ENCODE measurements at regions not wholly inside any gene's neighbourhood (a gene's known extent, or its start where the extent isn't known, plus 50 kb on each side); places are given as distances from the start of the nearest gene placed in this dataset.

- no peaks in the 10 kb centered on the region for H3K36me3 ChIP-seq (ENCODE audit: insufficient read depth, low read length)
- no peak overlapping the region for H3K4me3 ChIP-seq (ENCODE audit: low read length)
- H3K27me3 ChIP-seq (ENCODE audit: control insufficient read depth in 1 of 2, insufficient read depth in 2 of 2, low read length in 2 of 2): no peaks in the 10 kb centered on the region
- no peaks in the 10 kb centered on the region for H3K4me1 ChIP-seq (ENCODE audit: insufficient read depth, low read length)
- no peak for TF ChIP-seq CTCF (IDR thresholded peaks at IDR 0.05)
- intact Hi-C loops (cut with DNase I, micrococcal nuclease): no loop called here
- no peak overlapping the region for H3K27ac ChIP-seq (ENCODE audit: low read depth in 1 of 2, low read length in 2 of 2)
- ChIA-PET POLR2A (no interaction called here), CTCF (no interaction called here)
- Mint-ChIP-seq H3K4me1 (ENCODE audit: low read depth) (no peaks in the 10 kb centered on the region), H3K27me3 (no peaks in the 10 kb centered on the region), H3K9me3 (no peaks in the 10 kb centered on the region), H3K36me3 (ENCODE audit: low read depth) (no peaks in the 10 kb centered on the region), H3K4me3 (no peak overlapping the region), H3K27ac (no peak overlapping the region)
- ATAC-seq (ENCODE audit: poor library complexity) (no peak), DNase-seq (no peak)
- no peaks in the 10 kb centered on the region for H3K9me3 ChIP-seq (ENCODE audit: control insufficient read depth in 1 of 2, insufficient read depth in 1 of 2, low read length in 2 of 2)
These were observed 64.5 kb downstream of the CH25H start for GRCh38 chr10:89142590-89142989.

- H3K4me3 Mint-ChIP-seq: no peak overlapping the region
- H3K27me3 Mint-ChIP-seq: no peaks in the 10 kb centered on the region
- no peaks in the 10 kb centered on the region for H3K4me1 Mint-ChIP-seq (ENCODE audit: low read depth)
- no peaks in the 10 kb centered on the region for H3K9me3 ChIP-seq (ENCODE audit: control insufficient read depth in 1 of 2, insufficient read depth in 1 of 2, low read length in 2 of 2)
- ChIA-PET CTCF (no interaction called here), POLR2A (no interaction called here)
- no peaks in the 10 kb centered on the region for H3K36me3 Mint-ChIP-seq (ENCODE audit: low read depth)
- no peak overlapping the region for H3K27ac ChIP-seq (ENCODE audit: low read depth in 1 of 2, low read length in 2 of 2)
- ATAC-seq (ENCODE audit: poor library complexity) (no peak), DNase-seq (no peak)
- TF ChIP-seq CTCF (IDR thresholded peaks at IDR 0.05): no peak
- no peaks in the 10 kb centered on the region for H3K4me1 ChIP-seq (ENCODE audit: insufficient read depth, low read length)
- no peak overlapping the region for H3K4me3 ChIP-seq (ENCODE audit: low read length)
- H3K9me3 Mint-ChIP-seq: no peaks in the 10 kb centered on the region
- no peak overlapping the region for H3K27ac Mint-ChIP-seq
- intact Hi-C loops (cut with DNase I, micrococcal nuclease): no loop called here
- H3K27me3 ChIP-seq (ENCODE audit: control insufficient read depth in 1 of 2, insufficient read depth in 2 of 2, low read length in 2 of 2): no peaks in the 10 kb centered on the region
- H3K36me3 ChIP-seq (ENCODE audit: insufficient read depth, low read length): no peaks in the 10 kb centered on the region
These were observed 68.2 kb downstream of the CH25H start for GRCh38 chr10:89138755-89139490.

GRCh38 chr10:89134963-89135362, 72.2 kb downstream of the CH25H start:
- Mint-ChIP-seq H3K36me3 (ENCODE audit: low read depth) (no peaks in the 10 kb centered on the region), H3K4me1 (ENCODE audit: low read depth) (no peaks in the 10 kb centered on the region), H3K27me3 (no peaks in the 10 kb centered on the region), H3K4me3 (no peak overlapping the region), H3K9me3 (no peaks in the 10 kb centered on the region), H3K27ac (no peak overlapping the region)
- H3K27ac ChIP-seq (ENCODE audit: low read depth in 1 of 2, low read length in 2 of 2): no peak overlapping the region
- no peaks in the 10 kb centered on the region for H3K9me3 ChIP-seq (ENCODE audit: control insufficient read depth in 1 of 2, insufficient read depth in 1 of 2, low read length in 2 of 2)
- H3K36me3 ChIP-seq (ENCODE audit: insufficient read depth, low read length): no peaks in the 10 kb centered on the region
- ChIA-PET CTCF (interaction anchor here (1.5 to 2.2 kb wide), 2 partner anchors 11 to 29 kb away, joined by 3 to 5 read pairs; no protein-coding TSS in a partner anchor), POLR2A (no interaction called here)
- no peak for TF ChIP-seq CTCF (IDR thresholded peaks at IDR 0.05)
- H3K27me3 ChIP-seq (ENCODE audit: control insufficient read depth in 1 of 2, insufficient read depth in 2 of 2, low read length in 2 of 2): no peaks in the 10 kb centered on the region
- H3K4me3 ChIP-seq (ENCODE audit: low read length): no peak overlapping the region
- ATAC-seq (ENCODE audit: poor library complexity): no peak
- intact Hi-C loops (cut with DNase I, micrococcal nuclease): no loop called here
- no peaks in the 10 kb centered on the region for H3K4me1 ChIP-seq (ENCODE audit: insufficient read depth, low read length)
- peak in 1 of 14 experiments; percentile 5 for DNase-seq

All from CD4-positive, alpha-beta T cell (primary cell).